ENCODE measurements at regions not wholly inside any gene's neighbourhood (a gene's known extent, or its start where the extent isn't known, plus 50 kb on each side); places are given as distances from the start of the nearest gene placed in this dataset.
"Not testable (repeated sequence)": the region's sequence is repeated elsewhere in the genome, so short reads cannot be mapped to it uniquely, and the experiment has no call there.

DNA sequence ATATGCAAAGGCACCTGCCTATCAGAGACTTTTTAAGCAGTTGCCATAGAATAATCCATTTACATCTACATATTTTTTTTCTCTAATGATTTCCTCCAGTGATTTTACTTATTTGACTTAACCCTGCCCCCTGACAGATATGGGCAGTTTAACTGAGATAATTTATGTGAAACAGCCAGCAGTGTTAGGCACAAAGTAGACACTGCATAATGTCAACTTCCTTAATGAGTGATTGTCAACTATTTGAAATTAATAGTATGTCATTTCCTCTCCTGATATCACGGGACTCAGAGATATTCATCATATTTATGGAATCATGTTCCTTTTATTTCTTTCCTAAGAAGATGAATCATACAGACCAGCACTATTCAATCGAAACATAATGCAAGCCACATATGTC lies 179.9 kb upstream of the ATP10A start:
- Histone ChIP-seq H3K4me1 (no peaks in the 10 kb centered on the region), H3K27me3 (ENCODE audit: low read depth) (no peaks in the 10 kb centered on the region), H3K36me3 (replicated peaks) (no peaks in the 10 kb centered on the region), H3K9me3 (no peaks in the 10 kb centered on the region), H3K4me3 (no peak overlapping the region)
- in situ Hi-C loops (cut with MboI; ENCODE audit: low sequenced_read_pairs): no loop called here
- no peak for DNase-seq (ENCODE audit: low spot score in 2 of 2)

- Histone ChIP-seq H3K4me3 (no peak overlapping the region), H3K4me1 (peaks cover 5% of the 10 kb centered on the region; the same call in 1 of the 2 replicates), H3K27me3 (ENCODE audit: low read depth) (no peaks in the 10 kb centered on the region), H3K36me3 (replicated peaks) (no peaks in the 10 kb centered on the region), H3K9me3 (no peaks in the 10 kb centered on the region)
- in situ Hi-C loops (cut with MboI; ENCODE audit: low sequenced_read_pairs): no loop called here
- no peak for DNase-seq (ENCODE audit: low spot score in 2 of 2)
Observed at GRCh38 chr15:26038693-26039092, 175.6 kb upstream of the ATP10A start.

DNA sequence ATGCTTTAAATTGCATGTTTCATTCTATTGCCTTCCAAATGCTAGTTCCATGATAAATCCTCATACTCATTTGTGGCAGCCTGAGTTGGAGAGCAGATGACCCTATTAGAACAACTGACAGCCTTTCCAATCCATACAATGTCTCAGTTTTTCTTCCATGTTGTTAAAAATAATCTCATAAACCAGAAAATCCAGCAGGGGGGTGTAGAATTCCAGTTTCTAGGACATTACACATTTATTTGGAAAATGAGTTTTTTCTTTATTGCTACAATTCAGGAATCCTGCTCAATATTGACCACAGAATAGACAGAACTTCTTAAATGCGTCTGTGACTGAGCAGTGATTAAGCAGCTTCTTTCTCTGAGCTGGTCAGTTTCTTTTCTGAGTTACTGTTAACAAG lies 174.2 kb upstream of the ATP10A start:
- in situ Hi-C loops (cut with MboI; ENCODE audit: low sequenced_read_pairs): no loop called here
- H3K4me3 ChIP-seq: no peak overlapping the region
- H3K4me1 ChIP-seq: peaks cover 5% of the 10 kb centered on the region; the same call in 1 of the 2 replicates
- no peaks in the 10 kb centered on the region for H3K36me3 ChIP-seq (replicated peaks)
- DNase-seq (ENCODE audit: low spot score in 2 of 2): no peak
- no peaks in the 10 kb centered on the region for H3K27me3 ChIP-seq (ENCODE audit: low read depth)
- H3K9me3 ChIP-seq: no peaks in the 10 kb centered on the region

DNA sequence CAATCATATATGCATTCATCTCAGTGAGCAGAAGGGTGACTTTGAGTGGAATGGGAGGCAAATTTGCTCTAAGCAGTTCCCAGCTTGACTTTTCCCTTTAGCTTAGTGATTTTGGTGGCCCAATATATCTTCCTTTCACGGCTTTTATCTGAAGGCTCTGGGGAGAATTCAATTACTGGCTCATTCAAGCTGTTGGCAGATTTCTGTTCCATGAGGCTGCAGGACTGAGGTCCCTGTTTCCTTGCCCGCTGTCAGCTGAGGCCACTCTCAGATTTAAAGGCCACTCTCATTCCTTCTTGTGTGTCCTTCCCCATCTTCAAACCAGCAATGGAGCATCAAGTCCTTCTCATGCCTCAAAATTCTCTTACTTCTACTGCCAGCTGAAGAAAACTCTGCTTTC lies 170.4 kb upstream of the ATP10A start:
- Histone ChIP-seq H3K9me3 (no peaks in the 10 kb centered on the region), H3K4me3 (no peak overlapping the region), H3K36me3 (replicated peaks) (no peaks in the 10 kb centered on the region), H3K4me1 (peaks cover 5% of the 10 kb centered on the region; the same call in 1 of the 2 replicates), H3K27me3 (ENCODE audit: low read depth) (no peaks in the 10 kb centered on the region)
- in situ Hi-C loops (cut with MboI; ENCODE audit: low sequenced_read_pairs): no loop called here
- DNase-seq (ENCODE audit: low spot score in 2 of 2): no peak

- H3K4me1 ChIP-seq: peaks cover 3% of the 10 kb centered on the region; the same call in 1 of the 2 replicates
- in situ Hi-C loops (cut with MboI; ENCODE audit: low sequenced_read_pairs): no loop called here
- no peaks in the 10 kb centered on the region for H3K36me3 ChIP-seq (replicated peaks)
- H3K27me3 ChIP-seq (ENCODE audit: low read depth): no peaks in the 10 kb centered on the region
- DNase-seq (ENCODE audit: low spot score in 2 of 2): no peak
- H3K9me3 ChIP-seq: no peaks in the 10 kb centered on the region
- no peak overlapping the region for H3K4me3 ChIP-seq
Observed at GRCh38 chr15:26032162-26032846, 169.2 kb upstream of the ATP10A start.

DNA sequence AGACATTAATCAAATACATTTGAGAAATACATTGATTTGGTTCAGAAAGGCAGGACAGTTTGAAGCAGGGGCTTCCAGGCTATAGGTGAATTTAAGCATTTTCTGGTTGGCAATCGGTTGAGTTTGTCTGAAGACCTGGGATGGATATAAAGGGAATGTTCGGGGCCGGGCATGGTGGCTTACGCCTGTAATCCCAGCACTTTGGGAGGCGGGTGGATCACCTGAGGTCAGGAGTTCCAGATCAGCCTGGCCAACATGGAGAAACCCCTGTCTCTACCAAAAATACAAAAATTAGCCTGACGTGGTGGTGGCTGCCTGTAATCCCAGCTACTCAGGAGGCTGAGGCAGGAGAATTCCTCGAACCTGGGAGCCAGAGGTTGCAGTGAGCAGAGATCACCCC lies 166.5 kb upstream of the ATP10A start:
- in situ Hi-C loops (cut with MboI; ENCODE audit: low sequenced_read_pairs); H3K9me3 ChIP-seq; DNase-seq (ENCODE audit: low spot score in 2 of 2); H3K4me3 ChIP-seq; H3K27me3 ChIP-seq (ENCODE audit: low read depth); H3K36me3 ChIP-seq (replicated peaks); H3K4me1 ChIP-seq: not testable (repeated sequence)

- H3K9me3 ChIP-seq: no peaks in the 10 kb centered on the region
- DNase-seq (ENCODE audit: low spot score in 2 of 2): no peak
- in situ Hi-C loops (cut with MboI; ENCODE audit: low sequenced_read_pairs): no loop called here
- H3K27me3 ChIP-seq (ENCODE audit: low read depth): no peaks in the 10 kb centered on the region
- H3K36me3 ChIP-seq (replicated peaks): no peaks in the 10 kb centered on the region
- H3K4me1 ChIP-seq: no peaks in the 10 kb centered on the region
- no peak overlapping the region for H3K4me3 ChIP-seq
Observed at GRCh38 chr15:26029146-26029545, 166.0 kb upstream of the ATP10A start.

- Histone ChIP-seq H3K27me3 (ENCODE audit: low read depth) (no peaks in the 10 kb centered on the region), H3K4me3 (no peak overlapping the region), H3K9me3 (no peaks in the 10 kb centered on the region), H3K36me3 (replicated peaks) (no peaks in the 10 kb centered on the region), H3K4me1 (no peaks in the 10 kb centered on the region)
- DNase-seq (ENCODE audit: low spot score in 2 of 2): no peak
- in situ Hi-C loops (cut with MboI; ENCODE audit: low sequenced_read_pairs): no loop called here
Observed at GRCh38 chr15:26028086-26028740, 165.1 kb upstream of the ATP10A start.

- H3K36me3 ChIP-seq (replicated peaks); H3K27me3 ChIP-seq (ENCODE audit: low read depth); in situ Hi-C loops (cut with MboI; ENCODE audit: low sequenced_read_pairs); H3K4me1 ChIP-seq; DNase-seq (ENCODE audit: low spot score in 2 of 2); H3K4me3 ChIP-seq; H3K9me3 ChIP-seq: not testable (repeated sequence)
Observed at GRCh38 chr15:26026671-26027070, 163.5 kb upstream of the ATP10A start.

GRCh38 chr15:26024241-26024640 lies 161.1 kb upstream of the ATP10A start:
- Histone ChIP-seq H3K4me3 (no peak overlapping the region), H3K36me3 (replicated peaks) (no peaks in the 10 kb centered on the region), H3K27me3 (ENCODE audit: low read depth) (no peaks in the 10 kb centered on the region), H3K9me3 (no peaks in the 10 kb centered on the region), H3K4me1 (no peaks in the 10 kb centered on the region)
- DNase-seq (ENCODE audit: low spot score in 2 of 2): no peak
- in situ Hi-C loops (cut with MboI; ENCODE audit: low sequenced_read_pairs): no loop called here

DNA sequence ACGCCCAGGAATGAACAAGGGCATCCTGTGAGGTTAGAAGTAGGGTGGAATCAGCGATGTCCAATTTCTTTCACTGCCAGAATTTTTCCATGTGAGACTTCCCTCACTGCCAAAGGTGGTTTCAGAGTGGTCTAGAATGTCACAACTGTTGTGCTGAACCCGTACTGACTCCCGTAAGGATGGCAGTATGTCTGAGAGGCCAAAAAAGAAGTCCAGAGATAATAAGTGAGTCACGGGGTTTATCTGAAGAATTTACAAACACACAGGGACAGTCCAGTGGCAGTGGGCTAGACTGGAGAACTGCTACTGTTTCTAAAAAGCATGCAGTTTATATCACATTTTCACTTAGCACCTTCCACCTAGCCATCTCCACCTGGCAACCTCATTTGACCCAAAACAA lies 160.6 kb upstream of the ATP10A start:
- Histone ChIP-seq H3K4me1 (no peaks in the 10 kb centered on the region), H3K9me3 (no peaks in the 10 kb centered on the region), H3K4me3 (no peak overlapping the region), H3K36me3 (replicated peaks) (no peaks in the 10 kb centered on the region), H3K27me3 (ENCODE audit: low read depth) (no peaks in the 10 kb centered on the region)
- in situ Hi-C loops (cut with MboI; ENCODE audit: low sequenced_read_pairs): no loop called here
- no peak for DNase-seq (ENCODE audit: low spot score in 2 of 2)

GRCh38 chr15:26023231-26023630 lies 160.1 kb upstream of the ATP10A start:
- H3K36me3 ChIP-seq (replicated peaks): no peaks in the 10 kb centered on the region
- no peaks in the 10 kb centered on the region for H3K27me3 ChIP-seq (ENCODE audit: low read depth)
- no peaks in the 10 kb centered on the region for H3K9me3 ChIP-seq
- H3K4me3 ChIP-seq: no peak overlapping the region
- DNase-seq (ENCODE audit: low spot score in 2 of 2): no peak
- in situ Hi-C loops (cut with MboI; ENCODE audit: low sequenced_read_pairs): no loop called here
- no peaks in the 10 kb centered on the region for H3K4me1 ChIP-seq

GRCh38 chr15:26020871-26021270 lies 157.7 kb upstream of the ATP10A start:
- in situ Hi-C loops (cut with MboI; ENCODE audit: low sequenced_read_pairs): no loop called here
- Histone ChIP-seq H3K27me3 (ENCODE audit: low read depth) (no peaks in the 10 kb centered on the region), H3K9me3 (no peaks in the 10 kb centered on the region), H3K36me3 (replicated peaks) (no peaks in the 10 kb centered on the region), H3K4me1 (no peaks in the 10 kb centered on the region), H3K4me3 (no peak overlapping the region)
- DNase-seq (ENCODE audit: low spot score in 2 of 2): no peak

DNA sequence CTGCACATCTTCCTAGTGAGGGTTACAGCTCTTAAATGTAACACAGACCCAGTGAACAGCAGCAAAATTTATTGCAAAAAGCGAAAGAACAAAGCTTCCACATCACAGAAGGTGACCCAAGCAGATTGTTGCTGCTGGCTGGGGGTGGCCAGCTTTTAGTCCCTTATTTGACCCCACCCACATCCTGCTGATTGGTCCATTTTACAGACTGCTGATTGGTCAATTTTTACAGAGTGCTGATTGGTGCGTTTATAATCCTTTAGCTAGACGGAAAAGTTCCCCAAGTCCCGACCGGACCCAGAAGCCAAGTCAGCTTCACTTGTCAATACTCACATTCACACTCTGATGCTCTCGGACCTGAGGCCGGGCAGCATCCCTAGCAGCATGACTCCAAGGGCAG lies 154.5 kb upstream of the ATP10A start:
- H3K4me1 ChIP-seq: no peaks in the 10 kb centered on the region
- DNase-seq (ENCODE audit: low spot score in 2 of 2): no peak
- H3K27me3 ChIP-seq (ENCODE audit: low read depth): no peaks in the 10 kb centered on the region
- H3K36me3 ChIP-seq (replicated peaks): no peaks in the 10 kb centered on the region
- in situ Hi-C loops (cut with MboI; ENCODE audit: low sequenced_read_pairs): no loop called here
- H3K4me3 ChIP-seq: no peak overlapping the region
- no peaks in the 10 kb centered on the region for H3K9me3 ChIP-seq

Data from HAP-1 (cell line).